Ishikawa (cell line): ENCODE measurements at regions not wholly inside any gene's neighbourhood (a gene's known extent, or its start where the extent isn't known, plus 50 kb on each side); places are given as distances from the start of the nearest gene placed in this dataset.

Experiments
- CEBPB ChIP-seq: IDR thresholded peaks from 2 replicates; pipeline ENCODE4 v1.6.1; 2012
- EGR1 ChIP-seq: IDR thresholded peaks from 2 replicates; pipeline ENCODE4 v1.6.1; 2012
- EP300 ChIP-seq: IDR thresholded peaks from 2 replicates; pipeline ENCODE4 v1.6.1; 2012; ENCODE audit warnings: borderline replicate concordance
- MAX ChIP-seq: IDR thresholded peaks from 2 replicates; pipeline ENCODE4 v1.6.1; 2012
- RAD21 ChIP-seq: IDR thresholded peaks from 2 replicates; pipeline ENCODE4 v1.6.1; 2012; ENCODE audit warnings: low read depth
- REST ChIP-seq: IDR thresholded peaks from 2 replicates; pipeline ENCODE4 v1.6.1; 2012; ENCODE audit warnings: low read depth, mild to moderate bottlenecking
- TAF1 ChIP-seq: IDR thresholded peaks from 2 replicates; pipeline ENCODE4 v1.6.1; 2012; ENCODE audit warnings: low read depth, mild to moderate bottlenecking
- TCF12 ChIP-seq: IDR thresholded peaks from 2 replicates; pipeline ENCODE4 v1.6.1; 2012; ENCODE audit warnings: low read depth
- TEAD4 ChIP-seq: IDR thresholded peaks from 2 replicates; pipeline ENCODE4 v1.6.1; 2012

- TF ChIP-seq MAX, result no peak
- no peak for TF ChIP-seq RAD21
- no peak for TF ChIP-seq REST
- no peak for TF ChIP-seq EP300
- no peak for TF ChIP-seq CEBPB
- no peak for TF ChIP-seq TCF12
- TF ChIP-seq TAF1, result no peak
- no peak for TF ChIP-seq EGR1
- TF ChIP-seq TEAD4, result no peak
These were observed 754.4 kb downstream of the NTRK3 start for GRCh38 chr15:87502173-87502572.
